Esophagus muscularis mucosa (tissue), 4 donors: ENCODE measurements at regions not wholly inside any gene's neighbourhood (a gene's known extent, or its start where the extent isn't known, plus 50 kb on each side); places are given as distances from the start of the nearest gene placed in this dataset.

Experiments
- CTCF ChIP-seq, 3 experiments: fragments of 200-600 bp in 2 of 3; fragments of 450-650 bp in 1 of 3; sonication (generic) in 2 of 3; IDR thresholded peaks; one replicate each; pipeline ENCODE4 v1.5.1; 2017 to 2019; ENCODE audit warnings: antibody characterized with exemption in 3 of 3, mild to moderate bottlenecking in 2 of 3, moderate library complexity in 1 of 3
- EP300 ChIP-seq: sonication (generic); formaldehyde crosslinking; IDR thresholded peaks from one replicate; pipeline ENCODE4 v1.6.1; 2017; ENCODE audit warnings: antibody characterized with exemption
- POLR2A ChIP-seq: fragments of 450-650 bp; IDR thresholded peaks from one replicate; pipeline ENCODE4 v1.6.1; 2017; ENCODE audit warnings: antibody characterized with exemption, moderate library complexity, mild to moderate bottlenecking, low read depth

- TF ChIP-seq CTCF (IDR thresholded peaks at IDR 0.05) = no peak
- no peak for TF ChIP-seq POLR2A
- TF ChIP-seq EP300 = no peak
Observed at GRCh38 chr2:219765231-219765911, 137.9 kb downstream of the SLC4A3 start.
